ENCODE measurements at regions not wholly inside any gene's neighbourhood (a gene's known extent, or its start where the extent isn't known, plus 50 kb on each side); places are given as distances from the start of the nearest gene placed in this dataset.

DNA sequence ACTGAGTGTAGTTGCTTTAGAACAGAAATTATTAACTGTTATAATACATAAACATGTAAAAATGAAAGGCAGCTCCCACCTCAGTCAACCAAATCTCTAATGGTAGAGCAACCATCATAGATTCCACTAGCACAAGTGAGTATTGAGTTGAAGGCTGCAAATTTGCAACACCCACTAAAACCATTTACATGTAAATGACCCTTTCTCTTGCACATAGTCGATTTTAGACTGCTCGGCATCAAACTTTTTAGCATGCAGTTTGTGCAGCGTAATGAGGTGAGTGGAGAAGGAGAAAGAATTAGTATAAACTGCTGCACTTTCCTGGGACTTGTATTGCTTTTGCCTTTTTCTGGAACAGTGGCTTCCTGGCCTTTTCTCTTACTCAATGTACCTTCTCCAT lies 62.8 kb downstream of the FBXO5 start:
- intact Hi-C loops (cut with DNase I; ENCODE audit: low total_unique reads): no loop called here
- no peaks in the 10 kb centered on the region for H3K27me3 ChIP-seq
- H3K9me3 ChIP-seq: no peaks in the 10 kb centered on the region

More for the DNA sequence above, 62.8 kb downstream of the FBXO5 start:
- H3K4me3 ChIP-seq: no peak overlapping the region
- no peak for DNase-seq
- H3K4me1 ChIP-seq: no peaks in the 10 kb centered on the region
- no peaks in the 10 kb centered on the region for H3K36me3 ChIP-seq
- no peak overlapping the region for H3K27ac ChIP-seq
- TF ChIP-seq, protein P1, sequence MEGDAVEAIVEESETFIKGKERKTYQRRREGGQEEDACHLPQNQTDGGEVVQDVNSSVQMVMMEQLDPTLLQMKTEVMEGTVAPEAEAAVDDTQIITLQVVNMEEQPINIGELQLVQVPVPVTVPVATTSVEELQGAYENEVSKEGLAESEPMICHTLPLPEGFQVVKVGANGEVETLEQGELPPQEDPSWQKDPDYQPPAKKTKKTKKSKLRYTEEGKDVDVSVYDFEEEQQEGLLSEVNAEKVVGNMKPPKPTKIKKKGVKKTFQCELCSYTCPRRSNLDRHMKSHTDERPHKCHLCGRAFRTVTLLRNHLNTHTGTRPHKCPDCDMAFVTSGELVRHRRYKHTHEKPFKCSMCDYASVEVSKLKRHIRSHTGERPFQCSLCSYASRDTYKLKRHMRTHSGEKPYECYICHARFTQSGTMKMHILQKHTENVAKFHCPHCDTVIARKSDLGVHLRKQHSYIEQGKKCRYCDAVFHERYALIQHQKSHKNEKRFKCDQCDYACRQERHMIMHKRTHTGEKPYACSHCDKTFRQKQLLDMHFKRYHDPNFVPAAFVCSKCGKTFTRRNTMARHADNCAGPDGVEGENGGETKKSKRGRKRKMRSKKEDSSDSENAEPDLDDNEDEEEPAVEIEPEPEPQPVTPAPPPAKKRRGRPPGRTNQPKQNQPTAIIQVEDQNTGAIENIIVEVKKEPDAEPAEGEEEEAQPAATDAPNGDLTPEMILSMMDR (IDR thresholded peaks at IDR 0.05): no peak
